HEK293T (cell line): ENCODE measurements at regions not wholly inside any gene's neighbourhood (a gene's known extent, or its start where the extent isn't known, plus 50 kb on each side); places are given as distances from the start of the nearest gene placed in this dataset.

Experiments used
- CTCF ChIA-PET: fragments of 350-600 bp; formaldehyde crosslinking; extraction: SDS; loops from one replicate; lab custom pipeline; 2021; ENCODE audit warnings: antibody characterized with exemption, inconsistent platforms; lab: Yijun Ruan, JAX
- POLR2A ChIA-PET: fragments of 350-600 bp; formaldehyde crosslinking; extraction: SDS; loops from one replicate; lab custom pipeline; 2020; ENCODE audit warnings: antibody characterized with exemption, inconsistent platforms; lab: Yijun Ruan, JAX
- DNase-seq: peaks from one replicate; pipeline ENCODE4 v3.0.0; 2012; ENCODE audit warnings: mixed read lengths; ENCODE audit errors: extremely low spot score
- ARNT ChIP-seq: fragments of 450-650 bp; IDR thresholded peaks from 2 replicates; pipeline ENCODE4 v1.6.1; 2017; ENCODE audit warnings: mild to moderate bottlenecking
- BHLHE40 ChIP-seq: fragments of 450-650 bp; IDR thresholded peaks from 2 replicates; pipeline ENCODE4 v1.6.1; 2016; ENCODE audit warnings: mild to moderate bottlenecking, moderate library complexity, borderline replicate concordance
- CTBP1 ChIP-seq: fragments of 450-650 bp; IDR thresholded peaks from 2 replicates; pipeline ENCODE4 v1.6.1; 2016; ENCODE audit warnings: borderline replicate concordance
- ELF4 ChIP-seq: fragments of 450-650 bp; IDR thresholded peaks from 2 replicates; pipeline ENCODE4 v1.6.1; 2017; ENCODE audit warnings: antibody characterized with exemption
- FOXA1 ChIP-seq: fragments of 450-650 bp; IDR thresholded peaks from 2 replicates; pipeline ENCODE4 v1.6.1; 2016; ENCODE audit warnings: mild to moderate bottlenecking
- FOXK2 ChIP-seq: fragments of 450-650 bp; IDR thresholded peaks from 2 replicates; pipeline ENCODE4 v1.6.1; 2016; ENCODE audit warnings: mild to moderate bottlenecking
- FOXM1 ChIP-seq: fragments of 450-650 bp; IDR thresholded peaks from 2 replicates; pipeline ENCODE4 v1.6.1; 2017; ENCODE audit warnings: mild to moderate bottlenecking, borderline replicate concordance
- HDGF ChIP-seq: fragments of 450-650 bp; IDR thresholded peaks from 2 replicates; pipeline ENCODE4 v1.6.1; 2017; ENCODE audit warnings: antibody characterized with exemption, borderline replicate concordance
- L3MBTL2 ChIP-seq: fragments of 450-650 bp; conservative IDR thresholded peaks from 2 replicates; pipeline ENCODE4 v1.6.1; 2016; ENCODE audit warnings: mild to moderate bottlenecking
- LEF1 ChIP-seq: fragments of 450-650 bp; IDR thresholded peaks from 2 replicates; pipeline ENCODE4 v1.6.1; 2017; ENCODE audit warnings: mild to moderate bottlenecking, borderline replicate concordance
- NFRKB ChIP-seq: fragments of 450-650 bp; IDR thresholded peaks from 2 replicates; pipeline ENCODE4 v1.6.1; 2016; ENCODE audit warnings: mild to moderate bottlenecking, moderate library complexity
- SP1 ChIP-seq: fragments of 450-650 bp; IDR thresholded peaks from 2 replicates; pipeline ENCODE4 v1.6.1; 2017
- SUZ12 ChIP-seq: fragments of 450-650 bp; IDR thresholded peaks from 2 replicates; pipeline ENCODE4 v1.6.1; 2016; ENCODE audit warnings: mild to moderate bottlenecking
- TARDBP ChIP-seq: fragments of 450-650 bp; IDR thresholded peaks from 2 replicates; pipeline ENCODE4 v1.6.1; 2016
- ZNF384 ChIP-seq: fragments of 450-650 bp; IDR thresholded peaks from 2 replicates; pipeline ENCODE4 v1.6.1; 2016
- TF ChIP-seq, protein P1 (sequence below): fragments of 450-650 bp; IDR thresholded peaks from 2 replicates; pipeline ENCODE4 v1.6.1; 2016

DNA sequence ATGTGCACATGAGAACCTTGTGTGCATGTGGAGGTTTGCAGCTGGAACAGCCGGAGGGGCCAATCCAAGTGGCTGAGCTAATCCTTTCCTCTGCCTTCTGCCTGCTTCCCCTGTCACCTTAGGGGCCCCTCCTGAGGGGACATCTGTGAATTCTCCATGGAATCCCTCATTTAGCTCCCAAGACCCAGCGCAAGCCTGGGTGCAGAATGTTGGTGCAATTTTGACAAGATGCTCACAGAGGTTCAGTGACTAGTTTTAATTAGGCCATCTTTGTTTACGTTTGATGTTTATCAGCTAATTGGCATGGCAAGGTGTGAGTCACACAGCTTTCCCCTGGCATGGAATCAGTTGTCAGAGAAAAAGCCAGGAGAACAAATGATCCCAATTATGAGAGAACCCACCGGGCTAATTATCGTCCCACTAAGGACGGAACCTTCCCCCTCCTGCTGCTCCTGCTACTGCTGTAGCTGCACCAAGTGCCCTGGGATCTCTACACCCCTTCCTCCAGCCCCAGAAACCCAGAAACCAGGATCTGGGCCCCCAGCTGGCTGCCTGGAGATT, 63.6 kb upstream of the PAX6 start:
- DNase-seq: no peak
- ChIA-PET POLR2A (no interaction called here), CTCF (interaction anchor here (1.0 to 1.1 kb wide), 2 partner anchors 84 to 768 kb away, joined by 3 read pairs; no protein-coding TSS in a partner anchor)
- no peak for TF ChIP-seq ZNF384
- TF ChIP-seq FOXK2: no peak
- no peak for TF ChIP-seq BHLHE40
- no peak for TF ChIP-seq FOXM1
- TF ChIP-seq ARNT: no peak
- no peak for TF ChIP-seq SP1
- no peak for TF ChIP-seq HDGF
- TF ChIP-seq LEF1: no peak
- TF ChIP-seq L3MBTL2: no peak
- TF ChIP-seq, protein P1, sequence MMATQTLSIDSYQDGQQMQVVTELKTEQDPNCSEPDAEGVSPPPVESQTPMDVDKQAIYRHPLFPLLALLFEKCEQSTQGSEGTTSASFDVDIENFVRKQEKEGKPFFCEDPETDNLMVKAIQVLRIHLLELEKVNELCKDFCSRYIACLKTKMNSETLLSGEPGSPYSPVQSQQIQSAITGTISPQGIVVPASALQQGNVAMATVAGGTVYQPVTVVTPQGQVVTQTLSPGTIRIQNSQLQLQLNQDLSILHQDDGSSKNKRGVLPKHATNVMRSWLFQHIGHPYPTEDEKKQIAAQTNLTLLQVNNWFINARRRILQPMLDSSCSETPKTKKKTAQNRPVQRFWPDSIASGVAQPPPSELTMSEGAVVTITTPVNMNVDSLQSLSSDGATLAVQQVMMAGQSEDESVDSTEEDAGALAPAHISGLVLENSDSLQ: no peak
- no peak for TF ChIP-seq TARDBP

DNA sequence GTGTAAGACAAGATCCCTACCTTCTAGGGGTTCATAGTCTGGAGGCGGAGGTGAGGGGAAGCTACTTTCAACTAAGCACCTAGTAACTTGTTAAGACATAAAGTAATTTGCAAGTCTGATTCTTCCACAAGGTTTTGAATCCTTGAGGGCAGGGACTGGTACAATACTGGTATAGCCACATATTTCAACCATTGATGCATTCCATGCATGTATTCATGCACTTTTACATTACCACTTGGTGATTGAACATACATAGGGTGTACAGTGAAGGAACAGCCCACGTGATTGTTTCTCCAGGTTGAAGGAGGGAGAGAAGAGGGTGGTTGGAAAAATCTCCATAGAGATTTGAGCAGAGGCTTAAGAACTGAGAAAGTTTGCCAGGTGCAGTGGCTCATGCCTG, 62.0 kb upstream of the PAX6 start:
- POLR2A ChIA-PET: no interaction called here
- no peak for DNase-seq
- CTCF ChIA-PET: no interaction called here
- no peak for TF ChIP-seq FOXM1
- TF ChIP-seq, protein P1: no peak
- no peak for TF ChIP-seq ELF4
- no peak for TF ChIP-seq FOXA1
- TF ChIP-seq TARDBP: no peak
- no peak for TF ChIP-seq SUZ12
- TF ChIP-seq SP1: no peak
- TF ChIP-seq CTBP1: no peak
- TF ChIP-seq HDGF: no peak
- no peak for TF ChIP-seq ARNT
- no peak for TF ChIP-seq FOXK2
- no peak for TF ChIP-seq BHLHE40
- TF ChIP-seq NFRKB: no peak
- TF ChIP-seq L3MBTL2: no peak

DNA sequence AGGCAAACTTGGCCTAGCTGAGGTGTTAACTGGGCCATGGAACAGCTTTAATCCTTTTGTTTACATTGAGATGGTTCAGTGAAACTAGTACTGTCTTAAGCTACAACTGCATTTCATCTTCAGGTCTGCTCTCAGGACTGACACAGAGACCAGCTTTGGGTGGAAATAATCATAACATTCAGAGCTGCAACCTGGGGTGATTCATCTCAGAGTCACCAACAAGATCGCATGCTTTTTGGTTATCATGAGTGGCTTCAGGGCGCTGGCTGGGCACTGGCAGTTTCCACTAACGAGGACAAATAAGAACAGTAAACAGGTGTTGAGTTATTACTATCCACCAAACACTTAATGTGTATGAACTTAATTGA, 60.9 kb upstream of the PAX6 start:
- TF ChIP-seq L3MBTL2: no peak
- TF ChIP-seq NFRKB: no peak
- no peak for TF ChIP-seq CTBP1
- TF ChIP-seq ZNF384: no peak
- TF ChIP-seq SUZ12: no peak
- no peak for TF ChIP-seq SP1
- TF ChIP-seq ARNT: no peak
- TF ChIP-seq, protein P1: no peak
- no peak for TF ChIP-seq BHLHE40
- no peak for TF ChIP-seq HDGF
- no peak for TF ChIP-seq FOXA1
- TF ChIP-seq ELF4: no peak
- no peak for TF ChIP-seq FOXK2
- no peak for TF ChIP-seq LEF1
- no peak for TF ChIP-seq TARDBP
- no peak for TF ChIP-seq FOXM1
- DNase-seq: no peak
- ChIA-PET POLR2A (no interaction called here), CTCF (interaction anchor here (2.0 kb wide), 1 partner anchor 231 kb away, joined by 12 read pairs; no protein-coding TSS in a partner anchor)

DNA sequence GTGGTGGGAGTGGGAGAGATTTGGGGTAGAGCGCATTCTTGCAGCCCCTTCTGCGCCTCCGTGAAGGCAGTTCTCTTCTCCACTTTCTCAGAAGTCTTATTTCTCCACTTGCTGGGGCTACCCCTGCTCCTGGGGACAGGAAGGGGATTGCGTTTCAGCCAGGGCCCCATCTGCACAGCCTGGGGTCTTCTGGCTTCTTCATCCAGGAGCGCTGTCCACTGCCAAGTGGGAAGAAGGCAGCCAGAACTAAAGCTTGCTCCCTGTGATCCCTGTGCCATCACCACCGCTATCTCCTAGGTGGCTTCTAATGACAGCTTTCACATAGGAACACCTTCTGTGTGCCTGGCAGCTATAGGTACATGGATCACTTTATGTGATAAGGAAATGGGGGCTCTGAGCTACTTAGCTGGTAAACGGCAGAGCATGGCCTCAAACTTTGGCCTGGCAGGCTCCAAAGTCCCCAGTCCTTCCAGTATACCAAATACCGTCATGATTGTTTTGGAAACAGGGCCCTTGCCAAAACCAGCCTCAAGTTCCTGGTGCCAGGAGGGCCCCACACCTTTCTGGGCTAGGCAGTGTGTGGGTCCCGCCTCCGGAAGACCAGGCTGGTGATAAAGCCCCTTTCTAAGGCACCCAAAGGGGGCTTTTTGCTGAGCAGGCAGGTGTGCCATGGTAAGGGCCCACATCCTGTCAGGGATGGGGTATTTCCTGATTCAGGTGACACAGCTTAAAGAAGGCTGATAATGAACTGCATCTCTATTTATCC, 60.4 kb upstream of the PAX6 start:
- CTCF ChIA-PET: interaction anchor here (0.9 to 2.0 kb wide), 5 partner anchors 20 to 765 kb away, joined by 3 to 12 read pairs (median 4); no protein-coding TSS in a partner anchor
- POLR2A ChIA-PET: no interaction called here
- no peak for TF ChIP-seq FOXA1
- no peak for TF ChIP-seq ZNF384
- no peak for TF ChIP-seq TARDBP
- TF ChIP-seq NFRKB: no peak
- TF ChIP-seq ELF4: no peak
- no peak for TF ChIP-seq HDGF
- DNase-seq: no peak

DNA sequence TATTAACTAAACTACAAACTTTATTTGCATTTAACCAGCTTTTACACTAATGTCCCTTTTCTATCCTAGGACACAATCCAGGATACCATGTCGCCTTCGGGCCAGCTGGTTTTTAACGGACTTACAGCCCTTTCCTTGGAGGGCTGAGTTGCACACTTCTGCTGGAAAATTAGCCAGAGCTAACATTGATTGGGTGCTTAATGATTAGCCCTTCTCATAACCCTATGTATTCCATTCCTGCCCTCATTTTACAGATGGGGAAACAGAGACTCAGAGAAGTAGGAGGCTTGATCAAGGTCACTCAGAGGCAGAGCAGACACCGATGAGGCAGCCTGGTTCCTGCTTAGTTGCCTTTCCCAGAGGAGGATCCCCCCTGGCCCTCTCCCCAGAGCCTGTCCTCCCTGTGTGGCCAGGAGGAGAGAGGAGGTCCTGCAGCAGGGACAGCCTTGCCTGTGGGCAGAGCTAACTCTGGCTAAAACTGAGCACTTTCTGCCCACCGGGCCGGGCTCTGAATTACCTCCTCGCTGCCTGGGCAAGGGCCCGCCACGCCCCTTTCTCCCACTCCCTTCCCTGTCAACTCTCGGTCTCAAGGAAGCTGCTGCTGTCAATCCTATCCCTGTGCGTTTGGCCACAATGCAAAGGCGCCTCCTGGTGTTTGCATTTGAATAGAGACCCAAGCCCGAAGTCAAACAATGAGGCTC, 59.6 kb upstream of the PAX6 start:
- peak; percentile 75 for DNase-seq
- ChIA-PET POLR2A (no interaction called here), CTCF (interaction anchor here (0.5 to 2.0 kb wide), 8 partner anchors 11 to 764 kb away, joined by 3 to 12 read pairs (median 4); no protein-coding TSS in a partner anchor)
- TF ChIP-seq, protein P1: peak; percentile 92
- TF ChIP-seq HDGF (no peak), SUZ12 (no peak)
